Breast epithelium (tissue), 3 donors: ENCODE measurements at regions not wholly inside any gene's neighbourhood (a gene's known extent, or its start where the extent isn't known, plus 50 kb on each side); places are given as distances from the start of the nearest gene placed in this dataset.

ENCODE experiments used
- CTCF ChIP-seq, 3 donors: fragments of 450-650 bp; IDR thresholded peaks; one replicate each; pipeline ENCODE4 v1.5.1; 2016 to 2017; ENCODE audit warnings: antibody characterized with exemption in 3 of 3, mild to moderate bottlenecking in 3 of 3, moderate library complexity in 3 of 3
- POLR2A ChIP-seq: fragments of 450-650 bp; IDR thresholded peaks from one replicate; pipeline ENCODE4 v1.6.1; 2016; ENCODE audit warnings: antibody characterized with exemption, mild to moderate bottlenecking, moderate library complexity

GRCh38 chr7:106717955-106718871 is 57.3 kb upstream of the CCDC71L start:
- no peak for TF ChIP-seq CTCF (IDR thresholded peaks at IDR 0.05)
- TF ChIP-seq POLR2A = no peak
